Cardiac muscle cell (in vitro differentiated cells and primary cell): ENCODE measurements at regions not wholly inside any gene's neighbourhood (a gene's known extent, or its start where the extent isn't known, plus 50 kb on each side); places are given as distances from the start of the nearest gene placed in this dataset.

Source experiments
- DNase-seq, 2 donors: peaks; one replicate each; pipeline versions ENCODE4 v3.0.0 to v3.0.0-alpha.2; 2010 to 2017; ENCODE audit warnings: low read depth in 1 of 2, low spot score in 1 of 2
- H3K27ac ChIP-seq: fragments of 200-600 bp; sonication (generic); 2 replicates; pipeline ENCODE4 v1.5.1; 2016
- H3K27me3 ChIP-seq: fragments of 200-600 bp; sonication (generic); 2 replicates; pipeline ENCODE4 v1.6.0; 2016; ENCODE audit warnings: control low read depth
- H3K36me3 ChIP-seq: fragments of 200-600 bp; sonication (generic); 2 replicates; pipeline ENCODE4 v1.5.1; 2016; ENCODE audit warnings: control low read depth
- H3K4me1 ChIP-seq: fragments of 200-600 bp; sonication (generic); 2 replicates; pipeline ENCODE4 v1.8.1; 2017; ENCODE audit warnings: low read depth, mild to moderate bottlenecking, mixed run types
- H3K4me3 ChIP-seq: fragments of 200-600 bp; sonication (generic); 2 replicates; pipeline ENCODE4 v1.5.1; 2016; ENCODE audit warnings: mild to moderate bottlenecking
- H3K9me3 ChIP-seq: fragments of 200-600 bp; sonication (generic); 2 replicates; pipeline ENCODE4 v1.5.1; 2017; ENCODE audit warnings: low read depth, mild to moderate bottlenecking, control low read depth
- CTCF ChIP-seq: IDR thresholded peaks from 2 replicates; pipeline ENCODE4 v1.5.1; 2012; ENCODE audit warnings: low read depth, mild to moderate bottlenecking, low read length

DNA sequence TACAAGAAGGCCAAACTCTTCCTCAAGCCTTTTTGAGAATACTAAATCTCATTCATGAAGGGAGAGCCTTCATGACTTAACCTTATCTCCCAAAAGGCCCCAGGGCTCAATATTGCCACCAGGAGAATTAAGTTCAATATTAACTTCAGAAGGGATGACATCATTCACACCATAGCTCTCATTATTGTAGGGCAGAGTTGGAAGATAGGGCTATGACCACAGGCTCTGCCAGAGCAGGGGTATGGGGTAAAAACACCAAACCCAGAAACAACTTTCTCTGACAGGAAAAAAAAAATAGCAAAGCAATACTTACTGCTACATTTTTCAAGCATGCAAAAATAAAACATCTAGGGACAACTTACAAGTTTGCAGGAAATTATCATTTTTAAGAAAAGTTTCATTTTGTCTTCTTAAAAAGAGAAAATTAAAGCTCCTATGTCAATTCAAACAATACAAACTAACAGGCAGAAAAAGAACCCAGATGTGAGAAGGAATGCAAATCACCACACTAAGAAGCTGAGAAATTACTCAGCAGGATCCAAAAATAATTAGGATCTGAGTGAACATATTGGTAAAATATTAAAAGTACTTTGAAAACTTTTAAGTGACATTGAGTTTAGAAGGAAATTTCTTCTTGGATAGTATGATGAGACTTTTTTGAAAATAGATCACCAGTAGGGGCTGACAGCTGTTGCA lies 1156.5 kb downstream of the NCAM2 start:
- no peak overlapping the region for H3K27ac ChIP-seq
- H3K4me3 ChIP-seq, result no peak overlapping the region
- no peak for TF ChIP-seq CTCF

GRCh38 chr21:22164912-22165311 lies 1166.7 kb downstream of the NCAM2 start:
- H3K4me3 ChIP-seq, result no peak overlapping the region
- H3K9me3 ChIP-seq, result no peaks in the 10 kb centered on the region
- no peak for DNase-seq
- TF ChIP-seq CTCF, result no peak
- H3K27me3 ChIP-seq, result no peaks in the 10 kb centered on the region
- H3K4me1 ChIP-seq, result no peaks in the 10 kb centered on the region
- H3K36me3 ChIP-seq, result no peaks in the 10 kb centered on the region
- no peak overlapping the region for H3K27ac ChIP-seq

More for the DNA sequence above, 1156.5 kb downstream of the NCAM2 start:
- Histone ChIP-seq H3K36me3 (no peaks in the 10 kb centered on the region), H3K9me3 (no peaks in the 10 kb centered on the region), H3K27me3 (no peaks in the 10 kb centered on the region), H3K4me1 (no peaks in the 10 kb centered on the region)
- no peak for DNase-seq

GRCh38 chr21:22174746-22175145 lies 1176.5 kb downstream of the NCAM2 start:
- Histone ChIP-seq H3K4me3 (no peak overlapping the region), H3K27ac (no peak overlapping the region), H3K36me3 (no peaks in the 10 kb centered on the region), H3K27me3 (no peaks in the 10 kb centered on the region), H3K4me1 (no peaks in the 10 kb centered on the region), H3K9me3 (no peaks in the 10 kb centered on the region)
- no peak for TF ChIP-seq CTCF
- no peak for DNase-seq

DNA sequence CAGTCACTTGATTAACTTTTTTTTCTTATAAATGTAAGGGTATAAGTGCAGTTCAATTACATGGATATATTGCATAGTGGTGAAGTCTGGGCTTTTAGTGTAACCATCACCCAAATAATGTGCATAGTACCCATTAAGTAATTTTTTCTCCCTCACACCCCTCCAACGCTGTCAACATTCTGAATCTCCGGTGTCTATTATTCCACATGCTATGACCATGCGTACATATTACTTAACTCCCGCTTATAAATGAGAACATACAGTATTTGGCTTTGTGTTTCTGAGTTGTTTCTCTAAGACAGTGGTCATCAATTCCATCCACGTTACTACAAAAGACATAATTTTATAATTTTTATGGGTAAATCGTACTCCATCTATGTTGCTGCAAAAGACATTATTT lies 1191.1 kb downstream of the NCAM2 start:
- Histone ChIP-seq H3K4me3 (no peak overlapping the region), H3K36me3 (no peaks in the 10 kb centered on the region), H3K9me3 (no peaks in the 10 kb centered on the region), H3K27ac (no peak overlapping the region), H3K4me1 (no peaks in the 10 kb centered on the region), H3K27me3 (no peaks in the 10 kb centered on the region)
- no peak for DNase-seq
- no peak for TF ChIP-seq CTCF

GRCh38 chr21:22191581-22191980 lies 1193.4 kb downstream of the NCAM2 start:
- H3K4me3 ChIP-seq, result no peak overlapping the region
- no peak for DNase-seq
- H3K27me3 ChIP-seq, result no peaks in the 10 kb centered on the region
- no peaks in the 10 kb centered on the region for H3K9me3 ChIP-seq
- no peaks in the 10 kb centered on the region for H3K36me3 ChIP-seq
- H3K27ac ChIP-seq, result no peak overlapping the region
- H3K4me1 ChIP-seq, result no peaks in the 10 kb centered on the region
- TF ChIP-seq CTCF, result no peak
